GM18517 (cell line): ENCODE measurements at regions not wholly inside any gene's neighbourhood (a gene's known extent, or its start where the extent isn't known, plus 50 kb on each side); places are given as distances from the start of the nearest gene placed in this dataset.

Experiments used
- ATAC-seq: cut with Tn5 transposase; IDR thresholded peaks from one replicate; pipeline ENCODE4 v1.9.1; 2021; ENCODE audit warnings: mild to moderate bottlenecking, moderate library complexity; ENCODE audit not compliant: unreplicated experiment

GRCh38 chr13:107767119-107767518 lies 448.2 kb downstream of the LIG4 start:
- no peak for ATAC-seq

DNA sequence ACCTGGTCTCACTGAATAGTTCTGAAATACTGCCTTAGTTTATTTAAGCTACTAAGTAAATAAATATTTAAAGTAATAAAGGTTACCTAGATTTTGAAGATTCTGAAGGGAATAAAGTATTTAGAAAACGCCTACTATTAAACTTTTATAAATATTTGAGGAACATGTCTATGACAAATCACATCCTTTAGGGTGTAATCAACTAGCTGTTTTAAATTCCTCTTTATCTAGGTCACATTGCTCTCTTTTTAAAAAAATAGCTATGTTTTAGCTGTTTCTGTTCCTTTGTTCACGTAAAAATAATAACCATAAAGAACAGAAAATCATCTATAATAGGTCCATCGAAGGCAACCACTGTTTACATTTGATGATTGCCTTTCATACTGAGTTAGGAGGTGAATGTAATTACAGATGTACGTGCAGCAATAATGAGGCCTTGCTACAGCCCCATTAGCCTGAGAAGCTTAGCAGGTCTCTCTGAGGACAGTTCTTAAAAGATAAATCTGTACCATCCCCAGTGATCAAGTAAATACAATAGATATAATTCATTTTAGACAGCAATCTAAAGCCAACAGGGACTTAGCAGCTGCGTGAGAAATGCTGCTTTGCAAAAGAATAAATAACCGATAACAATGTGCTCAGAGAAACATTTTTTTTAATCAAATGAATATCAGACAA lies 449.5 kb downstream of the LIG4 start:
- no peak for ATAC-seq

- no peak for ATAC-seq
Measured at GRCh38 chr13:107764046-107764445, 451.3 kb downstream of the LIG4 start.

GRCh38 chr13:107753748-107754147 lies 461.6 kb downstream of the LIG4 start:
- no peak for ATAC-seq

- no peak for ATAC-seq
Measured at GRCh38 chr13:107753291-107753690, 462.0 kb downstream of the LIG4 start.

- no peak for ATAC-seq
Measured at GRCh38 chr13:107743983-107744382, 471.4 kb downstream of the LIG4 start.

- no peak for ATAC-seq
Measured at GRCh38 chr13:107743526-107743925, 471.8 kb downstream of the LIG4 start.

- ATAC-seq = no peak
Measured at GRCh38 chr13:107743100-107743499, 472.2 kb downstream of the LIG4 start.

DNA sequence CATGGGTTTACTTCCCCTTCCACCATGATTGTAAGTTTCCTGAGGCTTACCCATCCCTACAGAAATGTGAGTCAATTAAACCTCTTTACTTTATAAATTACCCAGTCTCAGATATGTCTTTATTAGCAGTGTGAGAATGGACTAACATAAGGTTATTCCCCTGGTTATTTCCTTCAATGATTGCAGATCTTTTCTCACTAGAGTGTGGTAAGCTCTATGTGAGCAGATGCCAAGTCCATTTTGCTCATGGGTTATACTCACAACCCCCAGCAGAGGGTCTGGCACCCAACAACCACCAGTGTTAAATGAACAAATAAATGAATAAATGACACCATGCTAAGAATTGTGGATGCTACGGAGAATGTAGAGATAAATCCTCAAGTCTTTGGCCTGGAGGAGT lies 472.8 kb downstream of the LIG4 start:
- no peak for ATAC-seq

- no peak for ATAC-seq
Measured at GRCh38 chr13:107738004-107738403, 477.3 kb downstream of the LIG4 start.

DNA sequence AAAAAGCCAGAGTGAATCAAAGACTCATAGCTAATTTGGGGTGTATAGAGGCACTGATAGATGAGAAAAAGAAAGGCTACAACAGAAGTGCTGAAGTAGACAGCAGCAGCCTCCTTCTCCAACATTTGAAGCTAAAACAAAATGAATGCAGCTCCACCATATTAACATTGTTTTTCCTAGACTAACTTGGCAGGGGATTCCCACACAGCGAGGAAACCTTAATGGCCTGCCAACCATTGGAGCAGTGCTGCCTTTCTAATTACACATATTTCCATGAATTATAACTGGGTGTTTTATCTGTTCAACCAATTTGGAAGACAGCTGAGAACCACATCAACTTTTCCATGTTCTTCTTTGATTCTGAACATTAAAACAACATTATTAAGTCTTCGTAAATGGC lies 478.6 kb downstream of the LIG4 start:
- no peak for ATAC-seq

DNA sequence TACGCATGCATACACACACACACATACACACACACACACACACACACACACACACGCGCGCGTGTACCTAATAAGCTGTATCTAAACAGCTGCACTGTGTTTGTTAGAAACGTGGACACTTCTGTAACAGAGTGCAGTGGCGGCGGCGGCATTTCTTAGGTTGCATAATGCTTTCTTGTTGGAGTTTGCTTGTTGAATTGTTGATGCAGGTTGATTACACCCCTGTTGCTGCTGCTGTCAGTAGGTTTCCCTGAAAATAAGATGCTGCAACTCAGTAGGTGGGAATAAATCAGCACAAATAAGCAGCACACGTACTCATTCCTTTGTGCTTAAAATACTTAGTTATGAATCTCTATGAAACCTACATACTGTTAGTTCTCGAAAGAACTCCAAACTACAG lies 479.2 kb downstream of the LIG4 start:
- no peak for ATAC-seq

DNA sequence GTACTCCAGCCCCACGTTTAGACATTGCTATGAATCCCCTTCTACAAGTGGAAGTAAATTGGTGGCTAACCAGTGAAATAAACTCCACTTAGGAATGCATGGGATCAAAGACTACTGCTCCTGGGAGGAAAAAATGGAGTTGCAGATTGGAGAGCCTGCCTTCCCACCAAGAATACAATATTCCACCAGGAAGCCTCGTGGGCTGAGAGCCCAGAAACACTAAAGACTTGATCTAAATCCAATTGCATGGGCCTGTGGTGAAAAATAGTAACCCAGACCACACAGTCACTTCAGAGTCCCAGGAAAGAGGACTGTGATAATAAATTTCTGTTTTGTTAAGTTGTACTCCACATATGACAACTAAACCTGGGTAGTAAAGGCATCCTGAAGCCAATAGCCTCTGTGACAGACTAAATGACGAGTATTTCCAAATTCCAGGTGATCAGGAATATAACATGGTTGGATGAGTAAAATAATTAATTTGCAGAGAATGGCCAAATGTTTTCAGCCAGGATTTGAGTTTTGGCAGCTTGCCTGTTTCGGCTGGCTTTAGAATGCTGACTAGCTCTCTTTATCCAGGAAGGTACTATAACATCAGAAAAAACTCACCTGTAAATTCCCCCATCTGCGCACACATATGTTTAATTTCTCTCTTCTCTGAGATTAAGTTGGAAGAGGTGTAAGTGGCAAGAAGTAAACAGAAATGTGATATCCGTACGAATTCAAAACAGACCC lies 480.3 kb downstream of the LIG4 start:
- no peak for ATAC-seq

DNA sequence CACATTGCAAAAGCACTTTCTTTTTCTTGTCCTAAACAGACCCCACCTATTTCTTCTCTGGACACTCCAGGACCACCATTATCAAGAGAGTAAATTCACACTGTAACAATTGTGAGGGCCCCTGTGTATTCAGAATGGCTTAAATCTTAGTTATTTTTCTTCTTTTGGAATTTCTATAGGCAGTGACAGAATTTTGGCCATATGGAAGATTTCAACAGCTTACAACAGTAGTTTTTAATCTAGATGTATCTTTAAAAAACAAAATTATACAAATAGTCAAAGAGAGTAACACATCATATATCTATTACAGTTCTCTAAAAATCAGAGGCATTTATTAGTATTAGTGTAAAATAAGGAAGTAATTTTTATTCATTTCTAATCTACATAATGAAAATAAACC lies 482.1 kb downstream of the LIG4 start:
- ATAC-seq = no peak

- ATAC-seq = no peak
Measured at GRCh38 chr13:107730813-107731212, 484.5 kb downstream of the LIG4 start.

DNA sequence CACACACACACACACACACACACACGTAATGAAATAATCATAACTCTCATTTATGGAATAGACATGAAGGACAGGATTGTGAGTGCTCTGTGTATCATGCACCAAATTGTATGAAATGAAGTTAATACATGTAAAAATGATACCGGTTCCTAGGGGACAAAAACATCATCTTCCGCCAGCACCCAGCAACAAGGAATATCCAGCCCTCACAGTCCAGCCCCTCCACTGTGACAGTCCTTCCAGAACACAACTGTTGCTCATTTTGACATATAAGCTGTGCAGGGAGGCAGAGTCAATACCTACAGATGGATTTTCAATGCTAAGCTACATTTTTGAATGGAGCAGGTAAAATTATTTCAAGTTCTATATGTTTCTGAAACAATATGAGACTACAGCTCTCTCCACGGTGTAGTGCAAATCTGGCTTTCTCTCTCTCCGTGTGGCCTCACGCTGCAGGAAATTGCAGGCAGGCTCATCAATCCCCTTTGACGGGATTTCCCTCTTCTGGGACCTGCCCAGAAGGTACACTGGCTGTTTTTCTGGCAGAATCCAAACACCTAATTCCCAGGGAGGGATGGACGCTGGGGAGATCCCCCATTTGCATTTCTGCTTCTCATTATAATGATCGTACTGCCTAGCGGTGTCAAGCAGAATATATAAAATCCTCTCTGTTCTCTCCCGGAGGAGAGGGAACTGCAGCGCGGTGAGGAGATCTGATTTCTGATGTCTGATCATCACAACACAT lies 494.0 kb downstream of the LIG4 start:
- ATAC-seq = no peak

GRCh38 chr13:107716741-107717140 lies 498.6 kb downstream of the LIG4 start:
- ATAC-seq = no peak

DNA sequence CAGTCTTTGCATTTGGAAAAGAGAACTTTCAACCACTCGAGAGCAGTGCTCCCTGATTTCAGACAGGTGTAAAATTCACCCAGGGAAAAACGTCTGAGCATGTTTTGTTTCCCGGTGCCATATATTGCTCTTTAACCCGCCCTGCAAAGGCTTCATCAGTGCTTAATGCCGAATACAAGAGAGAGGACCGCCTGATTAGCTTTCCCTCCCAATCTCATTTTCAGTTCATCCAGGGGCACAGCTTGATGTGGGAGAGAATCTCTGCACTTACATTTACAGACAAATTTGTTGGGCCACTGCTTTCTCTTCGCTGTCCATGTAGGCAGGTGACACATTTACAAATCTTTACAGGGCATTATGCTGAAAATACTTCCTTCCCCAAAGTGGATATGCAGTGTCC lies 499.1 kb downstream of the LIG4 start:
- ATAC-seq = no peak

GRCh38 chr13:107715496-107715895 lies 499.8 kb downstream of the LIG4 start:
- no peak for ATAC-seq

- no peak for ATAC-seq
Measured at GRCh38 chr13:107713314-107713713, 502.0 kb downstream of the LIG4 start.

GRCh38 chr13:107712145-107712860 lies 503.0 kb downstream of the LIG4 start:
- ATAC-seq = no peak
